T-helper 2 cell (primary cell): ENCODE measurements at regions not wholly inside any gene's neighbourhood (a gene's known extent, or its start where the extent isn't known, plus 50 kb on each side); places are given as distances from the start of the nearest gene placed in this dataset.
"Not testable (repeated sequence)": the region's sequence is repeated elsewhere in the genome, so short reads cannot be mapped to it uniquely, and the experiment has no call there.

ENCODE experiments used
- DNase-seq, 5 experiments: peaks; one replicate each; pipeline versions ENCODE4 v3.0.0 to v3.0.0-alpha.2; 2012 to 2022

DNA sequence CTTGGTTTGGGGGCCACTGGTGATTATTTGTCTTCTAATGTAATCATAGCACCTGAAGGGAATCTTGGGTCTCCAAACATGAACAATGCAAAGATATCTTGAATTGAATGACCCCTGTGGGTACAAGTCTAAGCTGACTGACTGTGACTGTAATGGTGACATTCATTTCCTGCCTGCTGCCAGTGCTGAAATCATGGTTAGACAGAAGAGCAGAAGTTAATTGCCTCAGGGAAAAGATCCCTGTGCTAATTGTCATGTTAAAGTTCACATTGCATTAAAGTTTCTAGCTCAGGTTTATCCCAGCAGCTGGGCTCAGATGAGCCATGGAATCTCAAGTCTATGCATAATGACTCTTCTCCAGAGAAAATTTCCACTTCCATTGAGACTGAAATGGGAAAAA is 772.0 kb downstream of the ETS1 start:
- no peak for DNase-seq

DNA sequence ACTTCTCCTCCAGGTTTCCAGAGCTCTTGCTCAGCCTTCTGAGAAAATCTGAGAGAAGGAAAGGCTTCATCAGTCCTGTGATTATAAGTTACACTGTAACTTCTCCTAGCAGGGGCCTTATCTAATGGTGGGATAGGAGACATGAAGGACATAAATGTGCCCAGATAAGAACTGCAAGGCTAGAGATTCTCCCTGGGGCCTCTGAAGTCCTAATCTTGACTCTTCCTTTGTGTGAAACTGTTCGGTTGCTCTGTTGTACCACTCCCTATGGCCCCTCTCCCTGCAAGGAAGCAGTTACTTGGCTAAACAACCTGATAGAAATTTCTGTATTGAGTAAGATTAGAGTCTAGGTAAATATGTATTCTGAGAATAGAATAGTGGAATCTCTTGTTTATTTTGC is 780.9 kb downstream of the ETS1 start:
- no peak for DNase-seq

DNA sequence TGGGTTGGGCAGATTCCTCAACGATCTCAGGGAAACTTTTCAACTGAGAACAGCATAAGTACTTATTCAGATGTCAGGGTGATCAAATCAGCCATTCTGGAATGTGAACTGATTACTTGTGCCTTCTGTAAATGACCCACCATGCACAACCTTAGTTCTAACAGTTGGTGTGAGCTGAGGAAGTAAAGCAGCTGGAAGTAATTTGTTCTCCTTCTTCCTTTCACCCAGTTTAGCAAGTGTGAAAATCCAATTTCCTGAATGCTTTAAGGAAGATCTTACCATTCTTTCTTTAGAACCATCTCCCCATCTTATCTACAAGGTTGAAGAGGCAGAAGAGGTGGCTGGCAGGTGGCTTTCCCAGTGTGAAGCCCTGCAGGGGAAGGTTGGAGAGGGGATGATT is 781.6 kb downstream of the ETS1 start:
- no peak for DNase-seq

- no peak for DNase-seq
These were observed 782.5 kb downstream of the ETS1 start for GRCh38 chr11:127804747-127805400.

GRCh38 chr11:127803755-127804154 is 783.6 kb downstream of the ETS1 start:
- no peak for DNase-seq

- no peak for DNase-seq
These were observed 786.2 kb downstream of the ETS1 start for GRCh38 chr11:127800989-127801688.

GRCh38 chr11:127795326-127795725 is 792.0 kb downstream of the ETS1 start:
- DNase-seq: no peak

DNA sequence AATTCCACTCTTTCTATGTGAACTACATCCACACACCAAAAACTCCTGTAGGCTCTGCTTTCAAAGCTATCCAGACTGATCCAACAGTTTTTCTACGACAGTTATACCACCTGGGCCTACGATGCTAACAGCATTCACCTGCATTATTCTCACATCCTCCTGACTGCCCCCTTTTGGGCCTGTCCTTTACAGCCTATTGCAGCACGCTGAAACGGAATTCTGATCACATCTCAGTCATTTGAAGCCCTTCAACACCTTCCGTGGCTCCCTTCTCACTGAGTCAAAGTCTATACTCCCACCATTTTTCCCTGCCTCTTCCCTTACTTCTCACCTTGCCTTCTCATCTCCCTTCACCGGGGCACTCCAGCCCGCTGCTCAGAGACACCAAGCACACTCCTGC is 791.3 kb upstream of the KIRREL3 start:
- no peak for DNase-seq

DNA sequence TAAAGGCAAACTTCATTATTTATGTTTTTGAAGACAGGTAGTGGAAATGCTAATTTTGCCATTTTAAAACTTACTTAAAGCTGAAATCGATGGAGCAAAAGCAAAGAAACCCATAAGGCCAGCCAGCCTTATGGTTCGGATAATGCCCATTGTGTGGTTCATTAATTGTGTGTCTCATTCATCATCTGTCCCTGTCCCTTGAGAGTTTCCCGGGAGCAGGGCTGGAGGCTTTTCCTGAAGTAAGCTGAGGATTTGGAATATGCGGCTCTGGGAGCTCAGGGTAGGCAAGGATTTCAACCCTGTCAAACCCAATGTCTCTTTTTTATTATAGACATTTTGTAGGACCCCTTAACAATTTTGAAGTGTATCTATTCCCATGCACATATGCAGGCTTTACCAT is 790.0 kb upstream of the KIRREL3 start:
- DNase-seq: no peak

DNA sequence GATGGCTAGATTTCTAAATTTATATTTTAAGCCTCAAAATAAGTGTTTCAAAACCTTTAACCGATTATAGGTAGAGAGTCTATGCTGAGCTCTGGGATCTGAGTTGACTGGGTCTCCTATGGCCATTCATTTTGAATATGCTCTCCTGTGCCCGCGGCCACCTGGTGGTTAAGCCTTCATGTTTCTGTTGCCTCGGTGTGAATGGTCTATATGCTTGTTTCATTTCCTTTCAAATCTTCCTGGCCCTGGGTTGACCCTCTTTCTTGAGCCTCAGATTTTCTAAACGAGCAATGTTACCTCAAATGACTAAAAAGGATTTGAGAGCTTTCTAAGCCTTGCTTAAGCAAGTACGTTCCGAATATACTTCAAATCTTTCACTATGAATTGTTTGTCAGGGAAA is 789.4 kb upstream of the KIRREL3 start:
- DNase-seq: no peak

GRCh38 chr11:127772938-127773337 is 772.4 kb upstream of the KIRREL3 start:
- DNase-seq: not testable (repeated sequence)

DNA sequence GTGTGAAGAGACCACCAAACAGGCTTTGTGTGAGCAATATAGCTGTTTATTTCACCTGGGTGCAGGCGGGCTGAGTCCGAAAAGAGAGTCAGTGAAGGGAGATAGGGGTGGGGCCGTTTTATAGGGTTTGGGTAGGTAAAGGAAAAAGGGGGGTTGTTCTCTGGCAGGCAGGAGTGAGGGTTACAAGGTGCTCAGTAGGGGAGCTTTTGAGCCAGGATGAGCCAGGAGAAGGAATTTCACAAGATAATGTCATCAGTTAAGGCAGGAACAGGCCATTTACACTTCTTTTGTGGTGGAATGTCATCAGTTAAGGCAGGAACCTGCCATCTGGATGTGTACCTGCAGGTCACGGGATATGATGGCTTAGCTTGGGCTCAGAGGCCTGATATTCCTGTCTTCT is 768.4 kb upstream of the KIRREL3 start:
- DNase-seq: not testable (repeated sequence)

- DNase-seq: no peak
These were observed 766.2 kb upstream of the KIRREL3 start for GRCh38 chr11:127766734-127767133.

DNA sequence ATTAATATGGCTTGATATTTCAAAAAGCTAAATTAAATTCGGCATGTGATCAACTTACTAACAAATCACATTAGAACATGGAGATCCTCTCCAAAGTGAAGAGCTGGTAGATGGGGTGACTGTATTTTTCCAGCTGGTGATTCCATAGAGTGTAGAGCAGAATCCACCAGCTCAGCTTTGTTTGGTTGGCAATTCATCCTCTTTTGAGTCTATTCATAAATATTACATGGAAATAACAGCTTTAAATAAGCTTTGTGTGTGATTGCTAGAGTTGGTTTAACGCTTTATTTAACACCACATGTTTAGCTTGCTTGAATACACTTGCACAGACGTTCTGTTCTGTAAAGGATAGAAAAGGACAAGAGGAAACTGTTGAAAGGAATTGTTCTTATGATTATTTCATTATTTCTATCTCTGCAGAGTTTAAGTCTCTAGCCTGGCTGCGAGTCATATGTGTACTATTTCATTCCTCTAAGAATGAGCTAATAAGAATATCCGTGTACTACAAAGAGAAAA is 738.3 kb upstream of the KIRREL3 start:
- DNase-seq: no peak

GRCh38 chr11:127737499-127737898 is 736.9 kb upstream of the KIRREL3 start:
- DNase-seq: no peak

DNA sequence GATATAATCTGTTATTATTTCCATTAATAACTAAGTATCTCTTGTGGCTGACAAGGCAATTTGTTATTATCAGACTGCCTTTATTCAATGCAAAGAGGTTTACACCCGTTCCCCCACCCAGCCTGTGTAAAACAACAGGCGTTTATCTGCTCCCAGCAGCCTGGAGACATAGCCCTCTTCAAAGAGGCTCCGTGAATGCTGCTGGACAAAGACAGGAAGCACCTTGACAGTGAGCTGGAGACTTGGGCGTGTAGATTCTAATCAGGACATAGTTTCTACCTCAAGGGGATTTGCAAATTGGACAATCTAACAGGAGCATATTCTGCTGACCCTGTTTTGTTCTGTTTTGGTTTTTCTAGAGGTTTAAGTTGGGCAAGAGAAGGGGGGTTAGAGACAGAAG is 733.0 kb upstream of the KIRREL3 start:
- DNase-seq: no peak

DNA sequence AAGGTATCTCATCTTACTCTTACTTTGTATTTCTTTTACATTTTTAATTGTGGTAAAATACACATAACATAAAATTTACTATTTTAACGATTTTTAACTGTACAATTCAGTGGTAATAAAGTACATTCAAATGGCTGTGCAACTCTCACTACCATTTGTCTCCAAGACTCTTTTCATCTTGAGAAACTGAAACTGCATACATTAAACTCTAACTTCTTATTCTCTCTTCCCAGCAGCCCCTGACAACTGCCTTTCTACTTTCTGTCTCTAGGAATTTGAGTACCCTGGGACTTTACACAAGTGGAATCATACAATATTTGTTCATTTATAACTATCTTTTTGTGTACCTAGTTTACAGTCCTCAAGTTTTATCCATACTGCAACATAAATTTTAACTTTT is 725.8 kb upstream of the KIRREL3 start:
- DNase-seq: no peak

DNA sequence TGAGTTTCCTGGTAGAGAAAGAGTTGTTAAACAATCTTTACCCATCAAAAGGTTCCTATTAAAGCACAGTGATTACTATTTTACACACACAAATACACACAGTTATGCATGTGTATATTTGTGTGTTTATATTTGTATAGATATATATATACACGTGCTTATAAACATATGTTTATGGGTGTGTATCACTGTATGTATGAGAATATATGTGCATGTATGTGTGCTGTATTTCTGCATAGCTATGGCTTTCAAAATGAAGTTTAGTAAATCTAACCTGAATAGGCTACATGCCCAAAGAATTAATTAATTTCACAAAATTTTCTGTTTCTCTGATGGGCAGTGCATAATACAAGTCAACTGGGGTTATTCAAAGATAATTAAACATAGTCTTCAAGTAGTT is 723.1 kb upstream of the KIRREL3 start:
- DNase-seq: no peak

- DNase-seq: no peak
These were observed 712.7 kb upstream of the KIRREL3 start for GRCh38 chr11:127713226-127713625.

DNA sequence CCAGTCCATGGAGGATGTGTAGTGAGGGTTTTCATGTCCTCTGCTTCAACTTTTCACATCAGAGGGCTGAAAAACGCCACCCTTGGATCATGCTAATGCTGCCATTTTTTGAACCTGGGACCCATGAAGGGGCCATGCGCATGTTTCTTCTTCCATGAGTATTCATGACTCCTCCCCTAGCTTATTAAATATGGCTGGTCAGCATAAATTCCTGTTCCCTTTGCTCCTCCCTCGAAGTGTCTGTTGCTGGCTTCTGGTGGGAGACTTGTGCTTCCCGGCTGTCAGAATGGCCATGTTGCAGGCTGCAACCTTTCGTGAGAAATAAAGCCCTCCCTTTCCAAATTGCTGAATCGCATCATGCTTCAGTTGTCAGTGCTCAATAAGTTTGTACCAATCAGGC is 711.2 kb upstream of the KIRREL3 start:
- DNase-seq: no peak

GRCh38 chr11:127710831-127711230 is 710.3 kb upstream of the KIRREL3 start:
- DNase-seq: no peak

DNA sequence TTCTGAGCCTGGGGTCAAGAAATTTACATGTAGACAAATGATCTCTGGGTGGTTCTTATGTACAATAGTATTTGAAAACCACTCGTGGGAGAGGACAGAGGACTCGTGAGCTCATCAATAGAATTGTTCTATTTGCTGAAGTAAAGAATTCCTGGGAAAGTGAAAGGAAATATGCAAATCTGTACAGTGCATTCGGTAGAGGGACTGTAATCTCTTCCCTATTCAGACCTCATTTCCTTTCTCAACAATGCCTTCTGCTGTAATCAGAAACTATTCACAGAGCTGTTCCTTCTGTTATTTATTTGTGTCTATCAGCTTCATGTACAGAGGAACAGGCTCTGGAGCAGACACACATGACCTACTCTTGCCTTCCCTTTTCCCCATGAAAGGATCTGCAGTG is 709.4 kb upstream of the KIRREL3 start:
- DNase-seq: no peak

DNA sequence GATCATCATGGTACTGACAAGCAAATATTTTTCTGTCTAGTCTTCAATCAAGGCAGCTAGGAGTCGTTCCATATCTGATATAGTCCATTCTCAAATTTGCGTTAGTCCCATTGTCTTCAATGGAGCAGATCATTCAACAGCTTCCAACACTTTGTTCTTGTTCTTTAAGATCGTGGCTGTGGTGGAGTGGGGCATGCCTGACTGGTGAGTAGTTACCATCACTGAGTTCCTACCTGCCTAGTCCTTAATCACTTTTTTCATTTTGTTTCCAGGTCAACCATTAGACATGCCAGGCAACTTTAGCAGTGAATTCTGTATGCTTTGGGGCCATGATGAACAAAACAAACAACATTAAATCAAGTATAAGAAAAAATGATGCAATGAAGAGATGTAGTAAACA is 693.1 kb upstream of the KIRREL3 start:
- DNase-seq: no peak

- DNase-seq: no peak
These were observed 682.8 kb upstream of the KIRREL3 start for GRCh38 chr11:127683321-127683720.
